Ishikawa (cell line): ENCODE measurements at regions not wholly inside any gene's neighbourhood (a gene's known extent, or its start where the extent isn't known, plus 50 kb on each side); places are given as distances from the start of the nearest gene placed in this dataset.

Source experiments
- CEBPB ChIP-seq: IDR thresholded peaks from 2 replicates; pipeline ENCODE4 v1.6.1; 2012
- CREB1 ChIP-seq: IDR thresholded peaks from 2 replicates; pipeline ENCODE4 v1.6.1; 2012; ENCODE audit warnings: low read depth
- EGR1 ChIP-seq: IDR thresholded peaks from 2 replicates; pipeline ENCODE4 v1.6.1; 2012
- EP300 ChIP-seq: IDR thresholded peaks from 2 replicates; pipeline ENCODE4 v1.6.1; 2012; ENCODE audit warnings: borderline replicate concordance
- FOXM1 ChIP-seq: IDR thresholded peaks from 2 replicates; pipeline ENCODE4 v1.6.1; 2012; ENCODE audit warnings: low read depth, borderline replicate concordance
- MAX ChIP-seq: IDR thresholded peaks from 2 replicates; pipeline ENCODE4 v1.6.1; 2012
- NFIC ChIP-seq: IDR thresholded peaks from 2 replicates; pipeline ENCODE4 v1.6.1; 2012
- RAD21 ChIP-seq: IDR thresholded peaks from 2 replicates; pipeline ENCODE4 v1.6.1; 2012; ENCODE audit warnings: low read depth
- REST ChIP-seq: IDR thresholded peaks from 2 replicates; pipeline ENCODE4 v1.6.1; 2012; ENCODE audit warnings: low read depth, mild to moderate bottlenecking
- TAF1 ChIP-seq: IDR thresholded peaks from 2 replicates; pipeline ENCODE4 v1.6.1; 2012; ENCODE audit warnings: low read depth, mild to moderate bottlenecking
- TCF12 ChIP-seq: IDR thresholded peaks from 2 replicates; pipeline ENCODE4 v1.6.1; 2012; ENCODE audit warnings: low read depth
- TEAD4 ChIP-seq: IDR thresholded peaks from 2 replicates; pipeline ENCODE4 v1.6.1; 2012
- USF1 ChIP-seq: IDR thresholded peaks from 2 replicates; pipeline ENCODE4 v1.6.1; 2012
- YY1 ChIP-seq: IDR thresholded peaks from 2 replicates; pipeline ENCODE4 v1.6.1; 2012; ENCODE audit warnings: low read depth
- ZBTB7A ChIP-seq: IDR thresholded peaks from 2 replicates; pipeline ENCODE4 v1.6.1; 2012; ENCODE audit warnings: low read depth

GRCh38 chr1:88169139-88169538 lies 514.9 kb upstream of the PKN2 start:
- TF ChIP-seq TAF1 (no peak), USF1 (no peak), EP300 (no peak), CREB1 (no peak), TEAD4 (no peak), EGR1 (no peak), REST (no peak), NFIC (no peak)

- TF ChIP-seq FOXM1: no peak
- no peak for TF ChIP-seq TAF1
- TF ChIP-seq RAD21: no peak
- TF ChIP-seq CREB1: no peak
- no peak for TF ChIP-seq CEBPB
- TF ChIP-seq TEAD4: no peak
- TF ChIP-seq EP300: no peak
- TF ChIP-seq YY1: no peak
- TF ChIP-seq MAX: no peak
- TF ChIP-seq REST: no peak
- TF ChIP-seq EGR1: no peak
- no peak for TF ChIP-seq ZBTB7A
- TF ChIP-seq NFIC: no peak
These were observed 514.1 kb upstream of the PKN2 start for GRCh38 chr1:88169939-88170338.

- TF ChIP-seq EP300: no peak
- no peak for TF ChIP-seq YY1
- TF ChIP-seq MAX: no peak
- no peak for TF ChIP-seq REST
- TF ChIP-seq CREB1: no peak
- TF ChIP-seq TEAD4: no peak
- no peak for TF ChIP-seq CEBPB
- TF ChIP-seq USF1: no peak
- no peak for TF ChIP-seq RAD21
- no peak for TF ChIP-seq TCF12
- TF ChIP-seq FOXM1: no peak
- TF ChIP-seq NFIC: no peak
- TF ChIP-seq ZBTB7A: no peak
- TF ChIP-seq TAF1: no peak
- TF ChIP-seq EGR1: no peak
These were observed 508.9 kb upstream of the PKN2 start for GRCh38 chr1:88175120-88175630.

GRCh38 chr1:88175631-88176226 lies 508.3 kb upstream of the PKN2 start:
- TF ChIP-seq TAF1: no peak
- TF ChIP-seq FOXM1: no peak
- TF ChIP-seq CREB1: no peak
- TF ChIP-seq MAX: no peak
- TF ChIP-seq TCF12: no peak
- TF ChIP-seq YY1: no peak
- TF ChIP-seq EP300: no peak
- TF ChIP-seq ZBTB7A: no peak
- no peak for TF ChIP-seq NFIC
- no peak for TF ChIP-seq CEBPB
- no peak for TF ChIP-seq TEAD4
